Suprapubic skin (tissue), 4 donors: ENCODE measurements at regions not wholly inside any gene's neighbourhood (a gene's known extent, or its start where the extent isn't known, plus 50 kb on each side); places are given as distances from the start of the nearest gene placed in this dataset.

ENCODE experiments used
- CTCF ChIP-seq, 2 donors: fragments of 200-600 bp in 1 of 2; fragments of 450-650 bp in 1 of 2; sonication (generic) in 1 of 2; IDR thresholded peaks; one replicate each; pipeline ENCODE4 v1.5.1; 2016 to 2019; ENCODE audit warnings: antibody characterized with exemption in 2 of 2, mild to moderate bottlenecking in 1 of 2, moderate library complexity in 1 of 2
- POLR2A ChIP-seq, 2 donors: fragments of 450-650 bp; IDR thresholded peaks; one replicate each; pipeline ENCODE4 v1.6.1; 2017; ENCODE audit warnings: antibody characterized with exemption in 2 of 2, mild to moderate bottlenecking in 2 of 2, moderate library complexity in 2 of 2
- POLR2AphosphoS5 ChIP-seq, 3 donors: sonication (generic); formaldehyde crosslinking; IDR thresholded peaks; one replicate each; pipeline ENCODE4 v1.6.1; 2017; ENCODE audit warnings: antibody characterized with exemption in 3 of 3

GRCh38 chrX:148228521-148228920 is 247.4 kb downstream of the FMR1NB start:
- no peak for TF ChIP-seq CTCF (IDR thresholded peaks at IDR 0.05)
- TF ChIP-seq POLR2A (IDR thresholded peaks at IDR 0.05), result no peak
- no peak for TF ChIP-seq POLR2AphosphoS5 (IDR thresholded peaks at IDR 0.05)
